ENCODE measurements at regions not wholly inside any gene's neighbourhood (a gene's known extent, or its start where the extent isn't known, plus 50 kb on each side); places are given as distances from the start of the nearest gene placed in this dataset.
"Not testable (repeated sequence)": the region's sequence is repeated elsewhere in the genome, so short reads cannot be mapped to it uniquely, and the experiment has no call there.

DNA sequence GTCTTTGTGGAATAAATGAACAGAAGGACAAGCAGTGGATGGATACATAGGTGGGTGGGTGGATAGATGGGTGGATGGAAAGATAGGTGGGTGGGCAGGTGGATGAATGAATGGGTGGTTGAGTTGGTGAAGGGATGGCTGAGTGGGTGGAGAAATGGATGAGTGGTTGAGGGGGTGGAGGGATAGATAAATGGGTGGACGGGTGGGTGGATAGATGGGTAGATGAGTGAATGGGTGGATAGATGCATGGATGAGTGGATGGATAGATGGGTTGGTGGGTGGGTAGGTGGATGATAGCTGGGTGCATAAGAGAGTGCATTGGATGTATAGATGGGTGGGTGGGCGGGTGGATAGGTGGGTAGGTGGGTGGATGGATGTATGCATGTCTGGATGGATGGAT, 63.5 kb downstream of the UNC93B1 start:
- H3K9me3 ChIP-seq (ENCODE audit: control insufficient read depth, insufficient read depth, low read length); H3K4me3 ChIP-seq (ENCODE audit: low read length); H4K20me1 ChIP-seq (ENCODE audit: control insufficient read depth, insufficient read depth, low read depth, low read length): not testable (repeated sequence)

DNA sequence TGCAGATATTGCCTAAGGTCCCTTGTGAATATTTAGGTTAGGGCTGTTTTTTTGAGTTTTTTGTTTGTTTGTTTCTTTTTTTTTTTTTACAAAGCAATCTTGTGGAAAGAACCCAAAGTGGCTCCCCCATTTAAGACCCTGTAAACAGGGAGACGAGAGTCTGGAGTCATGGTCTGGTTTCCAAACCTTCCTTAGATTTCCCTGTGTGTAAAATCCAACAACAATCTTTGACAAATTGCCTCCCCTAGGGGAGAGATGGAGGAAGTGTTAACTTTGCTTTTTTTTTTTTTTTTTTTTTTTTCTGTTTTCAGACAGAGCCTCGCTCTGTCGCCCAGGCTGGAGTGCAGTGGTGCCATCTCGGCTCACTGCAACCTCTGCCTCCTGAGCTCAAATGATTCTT, 64.9 kb downstream of the UNC93B1 start:
- not testable (repeated sequence) for H3F3A ChIP-seq (ENCODE audit: control insufficient read depth, insufficient read depth); H3K36me3 ChIP-seq (ENCODE audit: control insufficient read depth, low read length); H4K20me1 ChIP-seq (ENCODE audit: control insufficient read depth, insufficient read depth, low read depth, low read length); H3K79me2 ChIP-seq (ENCODE audit: control insufficient read depth, low read length); H3K4me3 ChIP-seq (ENCODE audit: low read length); H3K27me3 ChIP-seq (ENCODE audit: control insufficient read depth, low read length); H3K9me3 ChIP-seq (ENCODE audit: control insufficient read depth, insufficient read depth, low read length); H3K4me1 ChIP-seq (ENCODE audit: control insufficient read depth, low read length); H3K9me2 ChIP-seq (replicated peaks; ENCODE audit: control insufficient read depth, low read length); H3K4me2 ChIP-seq (ENCODE audit: low read length); H3K27ac ChIP-seq (ENCODE audit: low read depth, low read length)

More for the DNA sequence above, 63.5 kb downstream of the UNC93B1 start:
- H3K4me2 ChIP-seq (ENCODE audit: low read length); H3K27me3 ChIP-seq (ENCODE audit: control insufficient read depth, low read length); H3K36me3 ChIP-seq (ENCODE audit: control insufficient read depth, low read length); H3K9me2 ChIP-seq (replicated peaks; ENCODE audit: control insufficient read depth, low read length); H3K79me2 ChIP-seq (ENCODE audit: control insufficient read depth, low read length); H3K27ac ChIP-seq (ENCODE audit: low read depth, low read length); H3K4me1 ChIP-seq (ENCODE audit: control insufficient read depth, low read length); H3F3A ChIP-seq (ENCODE audit: control insufficient read depth, insufficient read depth): not testable (repeated sequence)

GRCh38 chr11:67938371-67938770, 65.5 kb downstream of the UNC93B1 start:
- not testable (repeated sequence) for H3K36me3 ChIP-seq (ENCODE audit: control insufficient read depth, low read length); H3K4me3 ChIP-seq (ENCODE audit: low read length); H3K27ac ChIP-seq (ENCODE audit: low read depth, low read length); H3K4me1 ChIP-seq (ENCODE audit: control insufficient read depth, low read length); H3K9me2 ChIP-seq (replicated peaks; ENCODE audit: control insufficient read depth, low read length); H3F3A ChIP-seq (ENCODE audit: control insufficient read depth, insufficient read depth); H4K20me1 ChIP-seq (ENCODE audit: control insufficient read depth, insufficient read depth, low read depth, low read length); H3K27me3 ChIP-seq (ENCODE audit: control insufficient read depth, low read length); H3K79me2 ChIP-seq (ENCODE audit: control insufficient read depth, low read length); H3K9me3 ChIP-seq (ENCODE audit: control insufficient read depth, insufficient read depth, low read length); H3K4me2 ChIP-seq (ENCODE audit: low read length)

DNA sequence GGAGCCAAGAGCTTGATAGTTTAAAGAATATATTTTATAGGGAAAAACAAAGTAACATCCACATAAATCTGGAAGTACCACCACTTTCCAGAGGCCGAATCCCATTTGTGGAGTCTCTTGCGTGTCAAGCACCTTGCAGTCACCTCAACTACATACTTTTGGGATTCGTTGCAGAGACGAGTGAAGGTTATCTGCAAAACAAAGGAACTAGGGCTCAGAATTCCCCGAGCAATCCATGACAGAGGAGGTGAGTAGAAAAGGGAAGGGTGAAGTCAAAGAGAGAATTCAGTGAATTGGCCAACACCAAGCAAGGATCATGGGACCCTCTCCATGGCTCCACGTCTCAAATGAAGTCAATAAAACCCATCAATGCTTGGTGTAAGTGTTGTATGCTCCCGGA, 80.3 kb downstream of the UNC93B1 start:
- not testable (repeated sequence) for H3K9me2 ChIP-seq (replicated peaks; ENCODE audit: control insufficient read depth, low read length); H3K27ac ChIP-seq (ENCODE audit: low read depth, low read length); H4K20me1 ChIP-seq (ENCODE audit: control insufficient read depth, insufficient read depth, low read depth, low read length); H3F3A ChIP-seq (ENCODE audit: control insufficient read depth, insufficient read depth); H3K36me3 ChIP-seq (ENCODE audit: control insufficient read depth, low read length); H3K9me3 ChIP-seq (ENCODE audit: control insufficient read depth, insufficient read depth, low read length); H3K27me3 ChIP-seq (ENCODE audit: control insufficient read depth, low read length); H3K4me3 ChIP-seq (ENCODE audit: low read length); H3K4me2 ChIP-seq (ENCODE audit: low read length); H3K4me1 ChIP-seq (ENCODE audit: control insufficient read depth, low read length); H3K79me2 ChIP-seq (ENCODE audit: control insufficient read depth, low read length)

GRCh38 chr11:67920546-67920945, 83.4 kb downstream of the UNC93B1 start:
- H3K9me2 ChIP-seq (replicated peaks; ENCODE audit: control insufficient read depth, low read length); H4K20me1 ChIP-seq (ENCODE audit: control insufficient read depth, insufficient read depth, low read depth, low read length); H3F3A ChIP-seq (ENCODE audit: control insufficient read depth, insufficient read depth); H3K79me2 ChIP-seq (ENCODE audit: control insufficient read depth, low read length); H3K27me3 ChIP-seq (ENCODE audit: control insufficient read depth, low read length); H3K4me1 ChIP-seq (ENCODE audit: control insufficient read depth, low read length); H3K27ac ChIP-seq (ENCODE audit: low read depth, low read length); H3K36me3 ChIP-seq (ENCODE audit: control insufficient read depth, low read length); H3K4me2 ChIP-seq (ENCODE audit: low read length); H3K9me3 ChIP-seq (ENCODE audit: control insufficient read depth, insufficient read depth, low read length); H3K4me3 ChIP-seq (ENCODE audit: low read length): not testable (repeated sequence)

DNA sequence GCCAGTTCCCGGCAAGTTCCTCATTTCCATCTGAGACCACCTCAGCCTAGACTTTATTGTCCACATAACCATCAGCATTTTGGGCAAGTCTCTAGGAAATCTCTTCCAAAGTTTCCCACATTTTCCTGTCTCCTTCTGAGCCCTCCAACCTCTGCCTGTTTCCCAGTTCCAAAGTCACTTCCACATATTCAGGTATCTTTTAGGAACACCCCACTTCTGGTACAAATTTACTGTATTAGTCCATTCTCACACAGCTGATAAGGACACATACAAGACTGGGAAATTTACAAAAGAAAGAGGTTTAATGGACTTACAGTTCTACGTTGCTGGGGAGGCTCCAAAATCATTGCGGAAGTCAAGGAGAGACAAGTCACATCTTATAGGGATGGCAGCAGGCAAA, 91.7 kb downstream of the UNC93B1 start:
- not testable (repeated sequence) for H3K9me3 ChIP-seq (ENCODE audit: control insufficient read depth, insufficient read depth, low read length); H3K4me1 ChIP-seq (ENCODE audit: control insufficient read depth, low read length); H3K27ac ChIP-seq (ENCODE audit: low read depth, low read length); H3K27me3 ChIP-seq (ENCODE audit: control insufficient read depth, low read length); H3K4me2 ChIP-seq (ENCODE audit: low read length); H3K36me3 ChIP-seq (ENCODE audit: control insufficient read depth, low read length); H3K4me3 ChIP-seq (ENCODE audit: low read length); H3F3A ChIP-seq (ENCODE audit: control insufficient read depth, insufficient read depth); H3K9me2 ChIP-seq (replicated peaks; ENCODE audit: control insufficient read depth, low read length); H3K79me2 ChIP-seq (ENCODE audit: control insufficient read depth, low read length); H4K20me1 ChIP-seq (ENCODE audit: control insufficient read depth, insufficient read depth, low read depth, low read length)
